ENCODE measurements at regions not wholly inside any gene's neighbourhood (a gene's known extent, or its start where the extent isn't known, plus 50 kb on each side); places are given as distances from the start of the nearest gene placed in this dataset.

DNA sequence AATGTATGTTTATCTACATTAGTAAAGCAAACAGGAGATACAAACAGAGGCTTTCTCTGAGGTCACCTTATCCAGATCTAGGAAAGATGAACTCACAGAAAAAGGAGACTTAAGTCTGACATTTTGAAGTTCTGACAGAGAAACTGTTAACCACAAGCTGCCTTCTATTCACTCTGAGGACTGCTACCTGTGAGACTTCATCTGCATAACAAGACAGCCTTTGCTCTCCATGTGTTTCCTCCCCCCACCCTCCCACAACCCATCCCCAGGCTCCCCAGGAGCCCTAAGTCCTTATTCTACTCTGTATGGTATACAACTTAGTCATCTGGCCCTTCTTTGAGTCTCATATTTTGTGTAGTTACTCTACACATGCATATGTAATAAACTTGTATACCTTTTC, 699.0 kb downstream of the FGF9 start:
- TF ChIP-seq, protein P1, sequence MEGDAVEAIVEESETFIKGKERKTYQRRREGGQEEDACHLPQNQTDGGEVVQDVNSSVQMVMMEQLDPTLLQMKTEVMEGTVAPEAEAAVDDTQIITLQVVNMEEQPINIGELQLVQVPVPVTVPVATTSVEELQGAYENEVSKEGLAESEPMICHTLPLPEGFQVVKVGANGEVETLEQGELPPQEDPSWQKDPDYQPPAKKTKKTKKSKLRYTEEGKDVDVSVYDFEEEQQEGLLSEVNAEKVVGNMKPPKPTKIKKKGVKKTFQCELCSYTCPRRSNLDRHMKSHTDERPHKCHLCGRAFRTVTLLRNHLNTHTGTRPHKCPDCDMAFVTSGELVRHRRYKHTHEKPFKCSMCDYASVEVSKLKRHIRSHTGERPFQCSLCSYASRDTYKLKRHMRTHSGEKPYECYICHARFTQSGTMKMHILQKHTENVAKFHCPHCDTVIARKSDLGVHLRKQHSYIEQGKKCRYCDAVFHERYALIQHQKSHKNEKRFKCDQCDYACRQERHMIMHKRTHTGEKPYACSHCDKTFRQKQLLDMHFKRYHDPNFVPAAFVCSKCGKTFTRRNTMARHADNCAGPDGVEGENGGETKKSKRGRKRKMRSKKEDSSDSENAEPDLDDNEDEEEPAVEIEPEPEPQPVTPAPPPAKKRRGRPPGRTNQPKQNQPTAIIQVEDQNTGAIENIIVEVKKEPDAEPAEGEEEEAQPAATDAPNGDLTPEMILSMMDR (conservative IDR thresholded peaks at IDR 0.05; ENCODE audit: low read length) = no peak
- no peak for TF ChIP-seq EZH2phosphoT487 (IDR thresholded peaks at IDR 0.05; ENCODE audit: borderline replicate concordance)
